Stimulated activated CD8-positive, alpha-beta memory T cell treated with anti-CD3 and anti-CD28 coated beads, Interleukin-15, amount 100 ng/mL, for 4 hours (primary cell): ENCODE measurements at regions not wholly inside any gene's neighbourhood (a gene's known extent, or its start where the extent isn't known, plus 50 kb on each side); places are given as distances from the start of the nearest gene placed in this dataset.

Source experiments
- DNase-seq, 2 donors: peaks; one replicate each; pipeline ENCODE4 v3.0.0-alpha.2; 2020; ENCODE audit warnings: low read depth in 2 of 2

DNA sequence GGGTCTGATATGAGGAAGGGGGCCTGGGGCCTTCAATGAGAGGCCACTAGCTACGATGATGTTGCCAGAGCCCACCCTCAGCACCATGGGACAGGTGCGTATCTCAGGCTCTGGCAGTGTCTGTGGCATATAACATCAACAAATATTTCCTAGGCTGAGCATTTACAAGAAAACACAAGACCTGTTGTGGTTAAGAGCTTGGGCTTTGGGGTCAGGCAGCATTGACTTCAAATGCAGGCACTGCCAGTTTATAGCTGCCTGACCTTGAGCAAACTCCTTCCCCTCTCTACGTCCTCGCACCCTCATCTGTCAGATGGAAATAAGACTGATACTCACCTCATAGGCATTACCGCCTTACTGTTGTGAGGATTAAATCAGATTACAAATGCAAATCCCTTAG, 156.0 kb downstream of the KATNAL1 start:
- DNase-seq: no peak

DNA sequence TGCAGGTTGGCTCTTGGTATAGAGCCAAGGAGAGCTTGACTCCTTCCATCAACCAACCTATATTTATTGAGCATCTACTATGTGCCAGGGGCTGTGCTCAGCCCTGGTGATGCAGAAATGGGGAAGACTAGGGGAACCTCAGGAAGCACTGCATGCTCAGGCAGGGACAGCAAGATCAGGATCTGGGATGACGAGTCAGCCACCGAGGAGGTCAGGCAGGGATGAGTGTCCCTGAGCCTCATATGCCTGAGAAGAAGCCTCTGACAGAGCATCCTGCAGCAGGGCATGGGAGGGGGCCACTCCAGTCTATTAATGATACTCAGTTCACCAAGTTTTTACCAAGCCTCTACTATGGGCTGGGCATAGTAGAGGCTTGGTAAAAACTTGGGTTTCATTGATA, 158.1 kb downstream of the KATNAL1 start:
- no peak for DNase-seq

DNA sequence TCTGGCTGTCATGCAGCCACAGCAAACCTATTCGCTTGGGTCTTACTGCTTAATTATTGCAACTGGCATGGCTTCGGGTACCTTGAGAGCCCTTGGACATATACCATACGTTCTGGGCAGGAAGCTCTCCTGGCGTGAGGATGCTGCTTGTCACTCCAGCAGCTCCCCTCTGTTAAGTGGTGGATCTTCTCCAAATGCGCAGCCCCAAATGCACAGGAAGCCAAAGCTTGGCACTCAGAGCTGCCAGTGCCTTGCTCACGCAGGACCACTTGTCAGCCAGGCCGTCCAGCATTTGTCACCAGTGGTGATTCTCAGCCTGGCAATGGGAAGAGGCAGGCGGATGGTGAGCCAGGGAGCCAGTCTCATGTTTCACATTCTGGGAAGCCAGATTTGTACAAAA, 158.6 kb downstream of the KATNAL1 start:
- no peak for DNase-seq

DNA sequence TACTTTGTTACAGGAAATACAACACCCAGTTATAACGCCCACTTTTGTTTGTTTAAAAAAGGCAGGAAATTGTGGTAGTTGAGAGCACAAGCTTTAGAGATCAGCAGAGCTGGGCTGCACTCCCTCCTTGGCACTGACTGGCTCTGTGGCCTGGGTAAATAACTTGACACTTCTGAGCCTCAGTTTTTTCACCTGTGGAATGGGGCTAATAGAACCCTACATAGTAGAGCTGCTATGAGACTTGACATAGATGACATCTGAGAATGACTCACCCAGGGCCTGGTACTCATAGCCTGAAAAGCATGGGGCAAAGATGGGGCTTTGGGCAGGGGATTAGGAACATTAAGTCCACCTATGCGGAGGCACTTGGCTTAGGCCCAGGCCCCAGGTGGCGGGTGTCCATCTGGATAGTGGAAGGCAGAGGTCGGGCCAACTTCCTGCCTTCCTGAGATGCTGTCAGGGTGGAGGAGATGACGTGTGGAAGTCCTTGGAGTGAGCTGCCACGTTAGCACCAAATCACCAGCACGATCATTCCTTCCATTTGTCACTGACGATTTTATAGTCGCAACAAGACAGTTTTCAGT, 159.1 kb downstream of the KATNAL1 start:
- DNase-seq: peak in 1 of 2 donors; percentile 12

DNA sequence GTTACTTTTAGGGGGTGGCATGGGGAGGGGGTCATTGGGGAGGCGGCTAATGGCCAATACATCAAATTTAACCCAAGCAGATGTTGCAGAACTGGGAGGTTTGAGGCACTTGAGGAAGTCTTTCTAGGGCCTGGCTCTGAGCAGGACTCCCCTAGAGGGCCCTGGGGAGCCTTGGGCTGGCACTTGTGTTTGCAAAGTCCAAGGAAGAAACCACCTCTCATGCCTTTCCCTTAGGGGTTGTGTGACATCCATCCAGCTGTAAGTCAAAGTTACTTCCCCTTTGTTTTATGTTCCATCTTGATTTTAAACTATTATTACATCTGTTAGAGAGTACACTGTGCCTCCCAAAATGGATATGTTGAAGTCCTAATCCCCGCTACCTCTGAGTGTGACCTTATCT, 159.9 kb downstream of the KATNAL1 start:
- no peak for DNase-seq

DNA sequence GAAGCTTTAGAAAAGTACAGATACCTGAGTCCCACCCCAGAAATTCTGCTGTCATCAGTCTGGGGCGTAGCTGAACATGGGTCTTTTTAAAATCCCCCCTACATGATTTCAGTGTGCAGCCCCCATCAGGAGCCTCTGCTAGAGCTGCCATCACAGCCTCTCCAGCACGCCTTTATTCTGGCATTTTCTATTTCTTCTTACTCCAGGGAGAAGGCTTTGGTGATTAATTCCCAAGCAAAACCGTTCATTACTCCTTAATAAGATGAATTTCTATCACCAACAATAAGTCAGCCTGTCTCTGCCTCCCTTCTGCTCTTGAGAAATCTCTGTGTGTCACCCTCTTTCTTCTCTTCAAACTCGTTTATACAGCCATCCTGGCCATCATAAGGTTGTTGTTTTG, 160.3 kb downstream of the KATNAL1 start:
- no peak for DNase-seq

DNA sequence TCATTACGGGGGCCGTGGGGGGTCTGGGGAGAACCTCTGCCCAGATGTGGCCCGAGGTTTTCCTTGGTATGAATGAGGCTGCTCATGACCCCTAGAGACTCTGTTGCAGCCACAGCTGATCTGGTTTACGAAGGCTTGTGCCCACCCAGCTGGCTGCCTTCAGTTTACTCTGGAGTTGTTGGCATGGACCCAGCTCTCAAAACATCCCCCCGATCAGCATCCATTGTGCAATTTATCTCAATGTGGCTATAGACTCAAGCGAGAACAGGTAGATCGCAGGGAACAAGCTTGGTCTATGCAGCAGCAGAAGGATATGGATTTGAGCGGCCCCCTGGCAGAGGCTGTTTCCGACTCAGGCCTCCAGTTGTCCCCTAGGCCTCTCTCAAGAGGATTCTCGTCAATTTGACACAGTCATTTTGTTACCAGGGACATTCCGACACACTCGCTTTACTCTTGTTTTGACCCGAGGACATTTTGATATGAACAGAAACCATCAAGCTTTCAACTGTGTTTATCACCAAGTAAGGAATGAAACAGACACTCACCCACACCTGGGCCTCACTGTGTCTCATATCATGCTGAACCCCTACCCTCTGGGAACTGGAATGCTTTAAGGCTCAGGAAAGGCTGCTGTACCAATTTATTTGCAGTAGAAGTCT, 161.5 kb downstream of the KATNAL1 start:
- no peak for DNase-seq

DNA sequence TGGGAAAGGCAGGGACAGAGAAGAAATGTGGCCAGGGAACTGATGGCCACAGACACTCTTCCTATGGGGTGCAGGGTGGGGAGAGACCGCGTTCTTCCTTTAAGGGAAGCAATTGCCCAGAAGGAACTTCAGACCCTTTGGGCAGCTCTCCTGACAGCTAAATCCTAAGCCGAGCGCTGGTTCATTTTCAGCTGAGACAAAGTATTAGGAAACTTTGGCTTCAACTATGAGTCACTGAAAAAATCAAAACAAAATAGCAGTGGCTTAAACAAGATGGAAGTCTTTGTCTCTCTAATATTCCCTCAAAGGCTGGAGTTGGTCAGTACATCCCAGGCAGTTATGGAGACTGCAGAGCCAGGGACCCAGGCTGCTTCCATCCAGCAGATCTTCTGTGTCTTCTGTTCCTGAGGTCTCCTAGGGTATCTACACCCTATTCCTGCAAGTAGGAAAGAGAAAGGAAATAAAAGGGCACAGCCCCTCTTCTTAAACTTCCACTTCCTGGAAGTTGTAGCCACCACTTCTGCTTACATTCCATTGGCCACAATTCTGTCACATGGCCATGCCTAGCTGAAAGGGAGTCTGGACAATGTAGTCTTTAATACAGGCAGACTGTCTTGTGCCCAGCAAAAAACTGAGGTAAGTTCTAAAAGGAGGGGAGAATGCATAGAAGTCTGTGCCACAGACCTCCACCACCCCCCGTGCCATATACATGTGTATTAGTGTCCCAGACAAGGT, 163.5 kb downstream of the KATNAL1 start:
- no peak for DNase-seq

DNA sequence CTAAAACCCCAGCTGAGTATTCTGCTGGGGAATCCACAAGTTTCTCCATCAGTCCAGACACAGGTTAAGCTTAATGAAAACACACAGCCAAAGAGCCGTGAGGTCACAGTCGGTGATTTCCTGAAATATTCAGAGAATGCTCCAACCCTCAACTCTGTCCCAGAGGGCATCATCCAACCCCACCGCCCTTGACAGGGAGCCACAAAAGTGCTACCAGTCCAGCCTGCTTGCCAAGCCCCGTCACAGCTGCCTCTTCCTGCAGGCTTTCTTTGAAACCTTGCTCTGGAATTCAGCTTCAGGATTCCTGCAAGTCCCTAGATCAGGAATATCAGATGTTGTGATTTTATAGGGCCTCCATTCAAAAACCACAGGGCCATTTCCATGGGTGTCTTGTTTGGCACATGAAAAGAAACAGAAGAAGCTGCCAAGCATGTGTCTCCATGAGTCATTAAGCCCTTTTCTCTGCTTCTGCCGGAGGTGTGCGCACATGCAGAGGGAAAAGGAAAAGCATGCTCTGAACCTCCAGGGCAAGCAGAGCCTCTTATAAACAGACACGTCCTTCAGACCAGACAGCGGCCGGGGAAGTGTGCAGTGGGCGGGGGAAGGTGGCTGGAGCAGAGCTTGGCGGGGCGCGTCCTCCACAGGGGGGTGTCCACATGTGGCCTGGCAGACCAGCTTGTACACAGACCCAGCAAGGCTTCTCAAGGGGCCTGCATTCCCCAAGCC, 164.7 kb downstream of the KATNAL1 start:
- DNase-seq: no peak

DNA sequence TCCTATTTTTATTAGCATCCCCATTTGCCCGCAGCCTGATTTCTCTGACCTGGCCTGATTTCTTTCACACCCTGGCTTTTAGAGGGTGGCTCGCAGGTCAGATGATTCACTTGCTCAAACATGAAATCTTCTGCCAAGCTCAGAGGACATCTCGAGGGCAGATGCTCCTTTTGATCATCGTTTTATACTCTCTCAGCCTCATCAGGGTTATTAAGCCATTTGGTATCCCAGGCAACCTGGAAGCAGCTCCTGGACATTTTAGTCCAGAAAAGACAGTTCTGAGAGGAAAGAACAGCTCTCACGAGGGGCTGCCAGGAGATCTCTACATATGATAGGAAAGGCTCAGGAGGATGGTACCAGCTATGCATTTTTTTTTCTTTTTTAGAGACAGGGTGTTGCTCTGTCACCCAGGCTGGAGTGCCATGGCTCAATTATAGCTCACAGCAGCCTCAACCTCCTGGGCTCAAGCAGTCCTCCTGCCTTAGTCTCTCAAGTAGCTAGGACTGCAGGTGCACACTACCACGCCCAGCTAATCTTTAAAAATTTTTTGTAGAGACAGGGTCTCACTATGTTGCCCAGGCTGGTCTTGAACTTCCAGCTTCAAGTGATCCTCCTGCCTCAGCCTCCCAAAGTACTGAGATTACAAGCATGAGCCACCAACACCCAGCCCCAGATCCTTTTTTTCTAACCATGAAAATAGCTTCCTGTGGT, 165.4 kb downstream of the KATNAL1 start:
- DNase-seq: no peak

DNA sequence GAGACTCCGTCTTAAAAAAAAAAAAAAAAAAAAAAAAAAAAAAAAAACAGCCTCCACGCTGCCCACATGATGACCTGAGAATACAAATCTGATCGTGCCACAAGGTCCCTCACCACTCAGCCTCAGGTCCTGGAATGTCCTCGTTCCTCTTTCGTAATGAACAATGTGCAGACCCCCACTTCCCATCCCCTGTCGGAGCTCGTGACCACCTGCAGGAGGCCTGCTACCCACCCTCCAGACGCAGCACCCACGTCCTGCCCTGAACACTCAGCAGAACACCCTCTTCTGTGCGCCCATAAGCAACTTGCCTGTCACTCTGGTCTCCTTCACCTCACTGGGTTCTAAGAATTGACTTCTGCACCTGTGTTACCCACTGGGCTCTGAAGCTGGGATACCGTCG, 166.4 kb downstream of the KATNAL1 start:
- no peak for DNase-seq

DNA sequence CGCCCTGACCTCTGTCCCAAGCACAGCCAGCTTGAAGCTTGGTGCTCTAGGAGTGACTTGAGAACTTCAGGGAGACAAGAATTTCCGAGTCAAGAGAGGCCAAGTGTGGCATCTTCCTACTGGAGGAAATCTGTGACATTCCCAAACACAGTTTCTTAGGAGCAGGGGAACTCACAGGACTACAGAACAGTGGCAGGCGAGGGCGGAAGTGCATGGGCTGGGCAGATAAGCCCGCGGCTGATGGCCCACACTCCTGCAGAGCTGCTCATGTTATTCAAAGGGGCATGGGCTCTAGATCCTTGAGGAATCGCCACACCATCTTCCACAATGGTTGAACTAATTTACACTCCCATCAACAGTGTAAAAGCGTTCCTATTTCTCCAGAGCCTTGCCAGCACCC, 168.8 kb downstream of the KATNAL1 start:
- DNase-seq: no peak

DNA sequence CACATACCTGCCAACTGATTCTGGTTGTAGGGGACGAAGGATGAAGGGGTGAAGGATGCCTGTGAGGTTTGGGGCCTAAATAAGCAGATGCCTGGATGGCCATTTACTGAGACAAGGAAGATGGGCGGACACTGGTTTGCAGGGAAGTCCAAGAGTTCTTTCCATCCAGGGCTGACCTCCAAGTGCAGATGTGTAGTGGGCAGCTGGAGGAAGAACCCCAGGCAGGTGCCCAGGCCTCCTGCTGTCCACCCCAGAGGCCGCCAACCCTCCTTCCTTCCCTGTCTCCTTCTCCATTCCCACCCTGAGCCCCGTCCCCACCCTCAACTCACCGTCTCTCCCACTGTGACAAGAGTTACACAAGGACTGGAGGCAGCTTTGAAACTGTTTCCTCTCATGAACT, 171.5 kb downstream of the KATNAL1 start:
- DNase-seq: no peak

DNA sequence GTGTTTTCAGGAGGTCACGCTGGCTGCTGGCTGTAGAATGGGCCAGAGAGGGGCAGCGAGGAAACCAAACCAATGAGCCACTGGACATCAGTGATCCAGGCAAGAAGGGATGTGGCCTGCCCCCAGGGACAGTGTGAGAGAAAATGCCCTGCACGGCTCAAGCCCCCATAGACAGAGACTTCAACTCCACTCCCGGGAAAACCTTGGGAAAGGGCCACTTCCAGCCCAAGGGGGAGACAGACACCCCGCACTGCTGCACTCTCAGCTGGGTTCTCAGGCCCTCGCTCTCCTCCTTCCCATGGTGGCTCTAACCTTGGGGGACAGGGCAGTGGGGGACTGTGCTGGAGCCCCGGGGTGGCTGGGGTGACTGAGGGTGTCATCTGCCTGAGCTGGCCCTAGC, 172.0 kb downstream of the KATNAL1 start:
- no peak for DNase-seq

DNA sequence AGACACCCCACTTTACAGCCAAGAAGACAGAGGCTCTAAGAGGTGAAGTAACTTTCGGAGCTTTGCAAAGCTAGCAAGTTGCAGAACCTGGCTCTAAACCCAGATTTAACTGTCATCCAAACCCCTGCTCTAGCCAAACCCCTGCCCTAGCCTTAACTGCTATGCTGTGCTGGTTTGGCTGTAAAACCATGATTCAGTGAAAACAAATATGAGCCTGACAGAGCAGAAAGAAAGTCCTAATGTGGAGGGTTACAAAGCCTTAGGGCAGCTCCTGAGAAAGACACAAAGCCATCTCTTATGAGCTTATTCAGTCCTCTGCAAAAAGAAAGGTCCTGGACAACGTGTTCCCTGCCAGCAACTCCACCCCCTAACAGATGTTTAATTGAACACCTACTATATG, 172.8 kb downstream of the KATNAL1 start:
- DNase-seq: no peak

DNA sequence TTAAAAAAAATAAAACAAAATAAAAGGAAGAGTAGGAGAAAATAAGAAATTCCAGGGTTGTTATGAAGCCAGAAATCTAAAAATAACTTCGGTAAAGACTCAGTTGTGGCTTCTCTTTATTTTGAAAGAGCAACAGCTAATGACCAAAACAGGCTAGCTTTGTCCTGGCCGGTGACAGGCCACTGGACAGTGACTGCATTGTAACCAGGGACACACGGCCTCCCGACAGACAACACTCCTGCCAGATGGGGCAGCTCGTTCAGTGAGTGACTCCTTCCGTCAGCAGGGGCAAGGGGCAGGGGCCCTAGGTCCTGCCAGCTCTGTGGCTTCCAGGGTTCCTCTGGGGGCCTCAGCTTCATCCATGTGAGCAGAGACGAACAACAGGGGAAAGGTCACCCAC, 173.4 kb downstream of the KATNAL1 start:
- DNase-seq: no peak

DNA sequence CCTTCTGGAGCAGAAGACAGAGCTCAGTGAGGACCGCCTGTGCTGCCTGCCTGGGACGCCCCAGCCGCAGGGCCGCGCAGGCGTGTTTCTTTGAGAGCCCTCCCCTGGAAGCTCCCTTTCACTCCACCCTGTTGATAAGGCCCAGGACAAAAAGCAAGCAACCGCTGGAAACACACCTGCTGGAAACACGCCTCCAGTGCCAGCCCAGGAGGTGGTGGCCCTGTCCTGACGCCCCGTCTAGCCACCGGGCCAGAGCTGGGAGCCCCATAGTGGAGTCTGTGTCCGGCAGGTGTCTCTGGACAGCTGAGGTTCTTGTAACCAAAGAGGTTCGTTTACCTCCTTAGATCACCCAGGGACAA, 173.8 kb downstream of the KATNAL1 start:
- no peak for DNase-seq

DNA sequence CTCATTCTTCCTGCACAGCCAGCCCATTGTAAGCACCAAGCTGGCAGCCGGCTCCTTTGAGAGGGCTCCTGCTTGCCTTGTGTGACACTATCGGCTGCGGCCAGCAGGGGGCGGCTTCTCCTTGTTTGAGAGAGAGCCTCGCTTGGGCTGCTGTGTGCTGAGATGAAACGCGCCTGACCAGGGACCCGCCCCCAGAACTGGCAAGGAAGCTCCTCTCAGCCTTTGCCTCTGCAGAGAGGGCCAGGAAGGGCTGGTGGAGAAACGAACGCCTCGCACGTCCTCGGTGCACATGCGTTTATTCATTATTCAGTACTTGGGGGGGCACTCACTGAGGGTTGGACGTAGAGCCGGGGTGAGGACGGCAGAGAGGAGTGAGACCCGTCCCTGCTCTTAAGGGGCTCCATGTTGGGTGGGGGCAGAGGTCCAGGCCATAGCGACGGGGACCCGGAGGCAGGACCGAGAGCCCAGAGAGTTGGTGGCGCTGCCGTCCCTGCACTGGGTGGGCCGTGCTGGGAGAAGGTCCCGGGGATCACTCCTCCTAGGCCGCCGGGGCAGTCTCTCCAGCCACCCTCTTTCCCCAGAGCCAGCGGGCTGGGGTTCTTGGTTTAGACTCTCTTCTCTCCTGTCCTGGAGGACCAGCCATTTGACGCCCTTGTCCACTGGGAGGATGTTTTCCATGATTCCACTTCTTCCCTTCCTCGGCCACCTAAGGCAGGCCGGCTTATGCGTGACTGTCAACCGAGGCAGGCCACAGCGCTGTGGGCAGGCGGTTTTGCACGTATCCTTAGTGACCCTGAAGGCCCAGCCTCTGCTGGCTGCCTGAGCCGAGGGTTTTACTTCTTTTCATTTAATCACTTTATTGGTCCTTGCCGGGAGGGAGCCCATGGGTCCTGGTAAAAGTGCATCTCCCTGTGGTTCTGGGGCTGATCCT, 174.5 kb downstream of the KATNAL1 start:
- peak; percentile 78 to 92 for DNase-seq

DNA sequence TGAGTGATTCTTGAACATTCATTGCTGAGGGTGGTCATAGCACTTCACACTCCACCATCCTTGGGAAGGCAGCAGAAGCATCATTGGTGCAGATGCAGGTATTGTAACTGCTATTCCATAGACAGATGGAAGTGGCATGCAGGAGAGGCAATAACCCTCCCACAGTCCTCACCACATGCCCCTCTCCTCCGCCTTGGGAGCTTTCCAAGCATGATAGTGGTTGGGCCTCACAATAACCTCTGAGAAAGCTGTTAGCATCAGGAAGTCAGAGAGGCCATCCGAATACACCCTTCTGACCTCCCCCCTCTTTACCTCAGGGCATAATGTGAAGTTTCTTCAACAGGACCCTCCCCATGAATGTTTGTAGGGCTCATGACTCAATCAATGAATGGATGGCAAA, 177.9 kb downstream of the KATNAL1 start:
- no peak for DNase-seq

DNA sequence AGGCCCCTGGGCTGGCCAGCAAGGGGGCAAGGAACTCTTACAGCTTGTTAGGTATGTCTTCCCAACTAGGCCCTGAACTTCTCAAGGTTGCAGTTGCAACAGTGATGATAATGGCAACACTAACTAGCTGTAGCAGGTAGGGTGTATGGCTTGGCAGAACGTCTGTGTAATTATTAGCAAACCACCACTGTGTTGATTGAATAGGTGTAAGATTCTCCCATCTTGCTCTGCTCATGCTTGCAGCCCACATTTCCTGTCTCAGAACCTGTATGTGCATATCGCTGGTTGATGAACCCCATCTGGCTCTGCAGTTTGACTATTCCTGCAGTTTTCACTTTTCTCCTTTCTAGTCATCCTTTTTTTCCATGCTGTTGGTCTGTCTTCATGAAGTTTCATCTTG, 178.8 kb downstream of the KATNAL1 start:
- DNase-seq: no peak

DNA sequence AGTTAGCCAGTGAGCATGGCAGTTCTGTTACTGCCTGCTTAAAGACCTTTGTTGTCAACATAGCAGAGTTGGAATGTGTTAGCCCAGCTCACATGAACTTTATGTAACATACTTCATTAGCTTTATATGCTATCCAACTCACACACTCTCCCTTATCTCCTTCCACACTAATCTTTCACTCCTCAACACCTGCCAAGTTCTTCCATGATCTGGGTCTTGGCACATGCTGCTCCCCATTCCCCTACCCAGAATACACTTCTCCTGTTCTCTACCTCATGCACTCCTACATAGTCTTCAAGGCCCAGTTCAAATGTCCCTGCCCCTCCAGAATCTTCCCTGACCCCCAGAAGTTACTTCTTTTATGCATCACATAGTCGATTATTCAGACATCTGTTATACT, 179.3 kb downstream of the KATNAL1 start:
- no peak for DNase-seq
